IMR-90 (cell line): ENCODE measurements at regions not wholly inside any gene's neighbourhood (a gene's known extent, or its start where the extent isn't known, plus 50 kb on each side); places are given as distances from the start of the nearest gene placed in this dataset.

Experiments
- ATAC-seq: fragments of 200-7000 bp; cut with Tn5 transposase; 2 replicates; pipeline ENCODE4 v1.9.1; 2020; ENCODE audit warnings: low read depth, mild to moderate bottlenecking, moderate library complexity
- BruUV-seq: library from RNA; stranded (reverse); fragments of 400-500 nt; replicated peaks from 2 replicates; lab custom pipeline; 2021; lab: Mats Ljungman, UMichigan
- CTCF ChIA-PET: fragments of 300-600 bp; formaldehyde crosslinking; extraction: SDS; loops from one replicate; lab custom pipeline; 2021; ENCODE audit warnings: antibody characterized with exemption; lab: Yijun Ruan, JAX
- POLR2A ChIA-PET: fragments of 300-600 bp; sonication (Branson Sonifier 250); formaldehyde crosslinking; loops from one replicate; lab custom pipeline; 2022; ENCODE audit warnings: antibody characterized with exemption; ENCODE audit not compliant: unreplicated experiment; lab: Charles Lee
- DNase-seq: peaks from one replicate; pipeline ENCODE4 v3.0.0; 2013
- H2AFZ ChIP-seq: replicated peaks from 2 replicates; pipeline ENCODE3; 2013; ENCODE audit warnings: low read length, mild to moderate bottlenecking; ENCODE audit not compliant: poor library complexity
- H2AK5ac ChIP-seq: 2 replicates; pipeline ENCODE4 v1.6.1; 2013; ENCODE audit warnings: low read depth, low read length, inconsistent platforms
- H2AK9ac ChIP-seq: replicated peaks from 2 replicates; pipeline ENCODE3; 2013; ENCODE audit warnings: mild to moderate bottlenecking, low read depth, low read length, moderate library complexity; ENCODE audit not compliant: poor library complexity
- H2BK120ac ChIP-seq: 2 replicates; pipeline ENCODE4 v1.6.1; 2013; ENCODE audit warnings: low read depth, low read length, inconsistent platforms
- H2BK15ac ChIP-seq: 3 replicates; pipeline ENCODE4 v1.6.1; 2013; ENCODE audit warnings: low read depth, low read length, inconsistent platforms
- H2BK20ac ChIP-seq: 2 replicates; pipeline ENCODE4 v1.6.1; 2013; ENCODE audit warnings: low read depth, mild to moderate bottlenecking, inconsistent platforms, low read length, moderate library complexity
- H2BK5ac ChIP-seq: 2 replicates; pipeline ENCODE4 v1.6.1; 2013; ENCODE audit warnings: mild to moderate bottlenecking, low read depth, low read length, inconsistent platforms; ENCODE audit not compliant: poor library complexity, severe bottlenecking
- H3K14ac ChIP-seq: replicated peaks from 2 replicates; pipeline ENCODE4 v1.6.1; 2013; ENCODE audit warnings: low read depth, low read length, inconsistent platforms
- H3K18ac ChIP-seq: 2 replicates; pipeline ENCODE4 v1.6.1; 2013; ENCODE audit warnings: low read depth, low read length, control low read depth
- H3K23ac ChIP-seq: 2 replicates; pipeline ENCODE4 v1.6.1; 2013; ENCODE audit warnings: low read depth, low read length, inconsistent platforms
- H3K27ac ChIP-seq: 2 replicates; pipeline ENCODE4 v1.5.1; 2013; ENCODE audit warnings: mild to moderate bottlenecking, control low read depth, low read length; ENCODE audit not compliant: insufficient read depth
- H3K27me3 ChIP-seq: 2 replicates; pipeline ENCODE4 v1.6.1; 2013; ENCODE audit warnings: low read length; ENCODE audit not compliant: control insufficient read depth, insufficient read depth
- H3K36me3 ChIP-seq: 2 replicates; pipeline ENCODE4 v1.6.1; 2013; ENCODE audit warnings: low read length, mixed read lengths; ENCODE audit not compliant: control insufficient read depth, insufficient read depth
- H3K4ac ChIP-seq: 2 replicates; pipeline ENCODE4 v1.6.1; 2013; ENCODE audit warnings: low read depth, low read length, inconsistent platforms
- H3K4me1 ChIP-seq: 2 replicates; pipeline ENCODE4 v1.6.1; 2013; ENCODE audit warnings: low read length, mixed read lengths; ENCODE audit not compliant: control insufficient read depth, insufficient read depth
- H3K4me2 ChIP-seq: 2 replicates; pipeline ENCODE4 v1.6.1; 2013; ENCODE audit warnings: low read depth, mild to moderate bottlenecking, control low read depth, low read length, moderate library complexity
- H3K4me3 ChIP-seq: 2 replicates; pipeline ENCODE4 v1.5.1; 2013; ENCODE audit warnings: low read depth, mild to moderate bottlenecking, control low read depth, low read length, moderate library complexity; ENCODE audit not compliant: insufficient read depth
- H3K56ac ChIP-seq: 2 replicates; pipeline ENCODE4 v1.6.1; 2013; ENCODE audit warnings: low read length, inconsistent platforms; ENCODE audit not compliant: insufficient read depth; ENCODE audit errors: extremely low read depth
- H3K79me1 ChIP-seq, 2 experiments: 2 replicates each; pipeline ENCODE4 v1.6.1; 2013; ENCODE audit warnings: low read length in 2 of 2, inconsistent platforms in 1 of 2, low read depth in 1 of 2
- H3K9ac ChIP-seq: 2 replicates; pipeline ENCODE4 v1.6.1; 2013; ENCODE audit warnings: low read depth, low read length, control low read depth
- H3K9me1 ChIP-seq: 2 replicates; pipeline ENCODE4 v1.6.1; 2013; ENCODE audit warnings: low read length, inconsistent platforms; ENCODE audit not compliant: insufficient read depth
- H3K9me3 ChIP-seq: 2 replicates; pipeline ENCODE4 v1.6.1; 2013; ENCODE audit warnings: low read length; ENCODE audit not compliant: control insufficient read depth, insufficient read depth
- H4K20me1 ChIP-seq: 2 replicates; pipeline ENCODE4 v1.6.1; 2013; ENCODE audit warnings: low read length, inconsistent platforms; ENCODE audit not compliant: insufficient read depth
- H4K5ac ChIP-seq: 2 replicates; pipeline ENCODE4 v1.6.1; 2013; ENCODE audit warnings: mild to moderate bottlenecking, low read depth, low read length, control low read depth
- H4K8ac ChIP-seq, 2 experiments: 2 replicates each; pipeline ENCODE4 v1.6.1; 2013; ENCODE audit warnings: low read depth in 2 of 2, low read length in 2 of 2, control low read depth in 1 of 2, inconsistent platforms in 1 of 2
- H4K91ac ChIP-seq: 2 replicates; pipeline ENCODE4 v1.6.1; 2013; ENCODE audit warnings: low read depth, low read length, inconsistent platforms; ENCODE audit not compliant: insufficient read depth
- BHLHE40 ChIP-seq: fragments of 150-350 bp; IDR thresholded peaks from 2 replicates; pipeline ENCODE4 v1.6.1; 2016; ENCODE audit warnings: mild to moderate bottlenecking, low read depth, low read length
- CEBPB ChIP-seq: IDR thresholded peaks from 2 replicates; pipeline ENCODE4 v1.6.1; 2012; ENCODE audit warnings: low read depth, low read length, improper control_type of control experiment
- CHD1 ChIP-seq: IDR thresholded peaks from 2 replicates; pipeline ENCODE4 v1.6.1; 2012; ENCODE audit warnings: low read depth, low read length, improper control_type of control experiment
- ELK1 ChIP-seq: fragments of 150-350 bp; IDR thresholded peaks from 2 replicates; pipeline ENCODE4 v1.6.1; 2016; ENCODE audit warnings: low read depth, mild to moderate bottlenecking, low read length, moderate library complexity, borderline replicate concordance
- FOS ChIP-seq: fragments of 150-350 bp; IDR thresholded peaks from 2 replicates; pipeline ENCODE4 v1.6.1; 2016; ENCODE audit warnings: low read depth, low read length
- MAFK ChIP-seq: IDR thresholded peaks from 2 replicates; pipeline ENCODE4 v1.6.1; 2012; ENCODE audit warnings: low read depth, low read length, improper control_type of control experiment
- MAZ ChIP-seq: IDR thresholded peaks from 2 replicates; pipeline ENCODE4 v1.6.1; 2012; ENCODE audit warnings: low read depth, mild to moderate bottlenecking, low read length, improper control_type of control experiment, moderate library complexity, borderline replicate concordance
- MXI1 ChIP-seq: IDR thresholded peaks from 2 replicates; pipeline ENCODE4 v1.6.1; 2012; ENCODE audit warnings: low read depth, mild to moderate bottlenecking, low read length, moderate library complexity, borderline replicate concordance
- NFE2L2 ChIP-seq: fragments of 150-350 bp; IDR thresholded peaks from 2 replicates; pipeline ENCODE4 v1.6.1; 2016; ENCODE audit warnings: low read depth, mild to moderate bottlenecking, low read length
- POLR2A ChIP-seq: IDR thresholded peaks from 2 replicates; pipeline ENCODE4 v1.6.1; 2012; ENCODE audit warnings: mild to moderate bottlenecking, low read depth, low read length
- RCOR1 ChIP-seq: IDR thresholded peaks from 2 replicates; pipeline ENCODE4 v1.6.1; 2012; ENCODE audit warnings: mild to moderate bottlenecking, low read length, improper control_type of control experiment; ENCODE audit not compliant: insufficient replicate concordance
- RFX5 ChIP-seq: IDR thresholded peaks from 2 replicates; pipeline ENCODE4 v1.8.0; 2012; ENCODE audit warnings: low read depth, mild to moderate bottlenecking, low read length, moderate library complexity
- USF2 ChIP-seq: fragments of 150-350 bp; IDR thresholded peaks from 2 replicates; pipeline ENCODE4 v1.6.1; 2017; ENCODE audit warnings: mild to moderate bottlenecking, antibody characterized with exemption, low read length, low read depth
- WGBS, 2 experiments: methylation state at CpG; one replicate each; pipeline versions ENCODE4 v1.1.5 to v1.1.7; 2013; ENCODE audit warnings: missing lambda C conversion rate in 2 of 2; ENCODE audit not compliant: insufficient read length in 1 of 2; ENCODE audit errors: extremely low coverage in 2 of 2; 5-methylcytosine and 5-hydroxymethylcytosine counted together
- dilution Hi-C: fragments of 300-500 bp; cut with HindIII; formaldehyde crosslinking; loops from one replicate; pipeline ENCODE4 v1.14.3; 2018; ENCODE audit warnings: low sequenced_read_pairs; ENCODE audit not compliant: unreplicated experiment
- in situ Hi-C: fragments of 300-500 bp; cut with MboI; formaldehyde crosslinking; loops from 3 replicates; pipeline ENCODE4 v1.14.3; 2019; ENCODE audit warnings: low sequenced_read_pairs, inconsistent platforms, mixed read lengths
- intact Hi-C: fragments of 100-400 bp; cut with micrococcal nuclease; formaldehyde crosslinking; loops from 2 replicates; pipeline ENCODE4 v1.10.0; 2022

DNA sequence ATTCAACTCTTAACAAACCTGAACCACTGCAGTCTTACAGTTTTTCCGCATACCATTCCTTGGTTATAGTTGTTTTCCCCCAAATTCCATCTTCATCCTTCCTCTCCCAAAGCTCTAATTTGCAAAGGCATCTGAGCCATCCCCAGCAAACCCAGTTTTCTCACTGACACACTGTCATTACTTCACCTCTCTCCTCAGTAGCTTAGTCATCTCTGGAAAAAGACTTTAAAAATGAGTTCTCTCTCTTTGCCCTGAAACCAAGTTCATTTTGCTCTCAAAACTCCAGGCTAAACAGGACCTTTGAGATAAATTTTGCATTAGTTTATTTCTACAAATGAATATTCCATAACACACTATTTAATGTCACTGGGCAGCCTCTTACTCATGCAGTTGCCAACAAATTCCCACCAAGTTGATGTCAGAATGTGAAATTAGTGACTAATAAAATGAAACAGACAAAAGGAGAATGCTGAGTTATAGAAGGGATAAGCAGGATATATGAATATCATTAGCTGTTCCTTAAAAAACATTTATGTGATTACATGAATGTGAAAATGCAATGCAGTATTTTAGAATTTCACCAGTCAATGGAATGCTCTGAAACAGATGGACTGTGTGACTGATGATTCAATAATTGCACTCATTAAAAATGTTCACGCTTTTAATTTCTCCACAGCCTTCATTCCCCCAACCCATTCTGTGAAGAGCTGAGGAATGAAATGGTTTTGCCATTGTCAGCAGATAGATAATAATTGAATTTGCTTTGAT lies 107.4 kb upstream of the DMAC1 start:
- in situ Hi-C loops, result no loop called here

More for the DNA sequence above, 107.4 kb upstream of the DMAC1 start:
- no peaks in the 10 kb centered on the region for H3K36me3 ChIP-seq
- H2AK9ac ChIP-seq, result no peak overlapping the region
- no peak overlapping the region for H3K18ac ChIP-seq
- H2BK15ac ChIP-seq, result no peak overlapping the region
- H3K4me3 ChIP-seq, result no peak overlapping the region
- no peak overlapping the region for H2BK5ac ChIP-seq
- dilution Hi-C loops (no loop called here), intact Hi-C loops (no loop called here)
- no peak overlapping the region for H4K8ac ChIP-seq
- no peaks in the 10 kb centered on the region for H3K79me1 ChIP-seq
- no peaks in the 10 kb centered on the region for H3K9me1 ChIP-seq
- POLR2A ChIA-PET, result no interaction called here
- no peak overlapping the region for H4K5ac ChIP-seq
- DNase-seq (no peak), ATAC-seq (no peak)
- H3K4me2 ChIP-seq, result no peak overlapping the region
- CTCF ChIA-PET, result no interaction called here
- no peak overlapping the region for H3K4ac ChIP-seq
- H3K9ac ChIP-seq, result no peak overlapping the region
- no peak overlapping the region for H2BK120ac ChIP-seq
- no peaks in the 10 kb centered on the region; the same call in 1 of the 2 replicates for H3K9me3 ChIP-seq
- no peaks in the 10 kb centered on the region for H4K20me1 ChIP-seq
- no peak overlapping the region for H3K23ac ChIP-seq
- no peak overlapping the region for H2AK5ac ChIP-seq
- no peak overlapping the region for H3K56ac ChIP-seq
- H2BK20ac ChIP-seq, result no peak overlapping the region
- no peak overlapping the region for H3K14ac ChIP-seq
- H2AFZ ChIP-seq, result no peak overlapping the region
- no CpG with 5 or more reads among the region's 2 CpGs for WGBS, 2 experiments
- H4K91ac ChIP-seq, result no peak overlapping the region
- BruUV-seq, result no TSS peak
- no peak for TF ChIP-seq CEBPB
- no peak for TF ChIP-seq NFE2L2
- no peak for TF ChIP-seq MAZ
- TF ChIP-seq ELK1, result no peak
- no peak for TF ChIP-seq FOS
- no peak for TF ChIP-seq BHLHE40
- no peak for TF ChIP-seq CHD1
- no peak for TF ChIP-seq USF2
- no peak for TF ChIP-seq RCOR1
- TF ChIP-seq RFX5, result no peak
- no peak for TF ChIP-seq POLR2A
- no peak for TF ChIP-seq MAFK
- no peak for TF ChIP-seq MXI1
- no peaks in the 10 kb centered on the region for H3K27me3 ChIP-seq
- no peak overlapping the region for H3K27ac ChIP-seq
- H3K4me1 ChIP-seq, result no peaks in the 10 kb centered on the region
